GM12873 (cell line): ENCODE measurements at regions not wholly inside any gene's neighbourhood (a gene's known extent, or its start where the extent isn't known, plus 50 kb on each side); places are given as distances from the start of the nearest gene placed in this dataset.

Experiments used
- CTCF ChIP-seq: IDR thresholded peaks from 2 replicates; pipeline ENCODE4 v1.5.1; 2012; ENCODE audit warnings: low read depth, mild to moderate bottlenecking, moderate library complexity, low read length, control low read depth; ENCODE audit not compliant: insufficient read depth; ENCODE audit errors: missing control alignments

- TF ChIP-seq CTCF, result no peak
Measured at GRCh38 chr13:53499576-53500133, 471.0 kb downstream of the OLFM4 start.

GRCh38 chr13:53501387-53501786, 472.8 kb downstream of the OLFM4 start:
- TF ChIP-seq CTCF, result no peak

- no peak for TF ChIP-seq CTCF
Measured at GRCh38 chr13:53507741-53508140, 479.1 kb downstream of the OLFM4 start.

GRCh38 chr13:53512635-53513034, 484.0 kb downstream of the OLFM4 start:
- no peak for TF ChIP-seq CTCF

GRCh38 chr13:53513226-53513625, 484.6 kb downstream of the OLFM4 start:
- no peak for TF ChIP-seq CTCF

GRCh38 chr13:53520132-53520531, 491.5 kb downstream of the OLFM4 start:
- TF ChIP-seq CTCF, result no peak

- no peak for TF ChIP-seq CTCF
Measured at GRCh38 chr13:53522034-53522433, 493.4 kb downstream of the OLFM4 start.
